Fibroblast of gingiva (primary cell): ENCODE measurements at regions not wholly inside any gene's neighbourhood (a gene's known extent, or its start where the extent isn't known, plus 50 kb on each side); places are given as distances from the start of the nearest gene placed in this dataset.
A peak's percentile ranks its signal among the peaks of the same experiment; 100 is the strongest.

Experiments used
- DNase-seq: peaks from one replicate; pipeline ENCODE4 v3.0.0-alpha.2; 2011; ENCODE audit warnings: low read depth

- no peak for DNase-seq
Measured at GRCh38 chr4:32161392-32161791, 1441.2 kb downstream of the PCDH7 start.

DNA sequence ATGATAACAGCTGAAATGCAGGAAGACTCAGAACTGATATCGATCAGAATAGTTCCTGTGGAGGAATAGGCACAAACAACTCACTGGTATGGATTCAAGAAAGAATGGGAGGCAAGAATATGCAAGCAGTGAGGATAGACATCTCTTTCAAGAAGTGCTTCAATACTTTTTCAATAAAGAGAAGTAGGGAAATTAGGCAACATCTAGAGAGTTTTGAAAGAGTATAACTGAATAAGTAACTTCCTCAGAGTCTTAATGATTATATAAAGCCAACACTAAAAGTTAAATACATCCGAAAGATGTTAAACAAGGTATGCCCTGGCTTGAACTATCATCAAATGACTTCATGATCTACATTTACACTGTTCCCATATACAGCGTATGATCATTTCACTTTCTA is 1443.0 kb downstream of the PCDH7 start:
- DNase-seq: no peak

GRCh38 chr4:32169841-32170240 is 1449.7 kb downstream of the PCDH7 start:
- no peak for DNase-seq

DNA sequence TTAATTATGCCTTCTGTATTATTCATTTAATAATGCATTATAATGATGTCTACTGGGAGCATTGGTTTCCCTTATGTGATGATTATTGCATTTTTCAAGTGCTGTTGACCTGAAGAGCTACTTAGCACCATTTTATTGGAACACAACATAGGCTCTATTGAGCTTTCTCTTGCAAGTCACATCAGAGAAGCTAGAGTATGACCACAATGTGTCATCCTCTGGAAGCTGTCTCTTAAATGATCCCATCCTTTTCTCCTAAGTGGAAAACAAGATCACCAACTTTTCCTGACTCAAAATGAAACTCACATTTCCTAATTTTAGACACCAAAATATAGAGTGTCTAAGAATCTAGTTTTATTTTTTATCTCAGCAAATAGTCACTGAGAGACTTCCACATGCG is 1451.9 kb downstream of the PCDH7 start:
- DNase-seq: no peak

- DNase-seq: no peak
Measured at GRCh38 chr4:32172761-32173160, 1452.6 kb downstream of the PCDH7 start.

DNA sequence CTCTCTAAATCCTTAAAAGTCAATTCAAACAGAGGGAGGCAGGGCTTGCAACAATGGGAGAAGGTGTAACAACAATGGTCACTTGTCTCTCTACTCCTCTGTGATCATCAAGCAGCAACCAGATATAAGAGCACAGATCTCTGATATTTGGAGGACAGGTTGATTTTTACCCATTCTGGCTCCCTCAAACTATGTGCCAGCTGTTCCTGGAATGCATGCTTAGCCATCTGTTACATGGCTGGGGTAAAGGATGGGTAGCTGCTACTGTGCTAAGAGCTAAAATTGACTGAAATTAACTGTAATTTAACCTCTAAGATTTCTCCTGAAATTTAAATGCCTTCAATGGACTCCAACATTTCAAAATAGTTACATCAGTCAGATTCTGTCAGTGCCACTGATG is 1459.9 kb downstream of the PCDH7 start:
- no peak for DNase-seq

DNA sequence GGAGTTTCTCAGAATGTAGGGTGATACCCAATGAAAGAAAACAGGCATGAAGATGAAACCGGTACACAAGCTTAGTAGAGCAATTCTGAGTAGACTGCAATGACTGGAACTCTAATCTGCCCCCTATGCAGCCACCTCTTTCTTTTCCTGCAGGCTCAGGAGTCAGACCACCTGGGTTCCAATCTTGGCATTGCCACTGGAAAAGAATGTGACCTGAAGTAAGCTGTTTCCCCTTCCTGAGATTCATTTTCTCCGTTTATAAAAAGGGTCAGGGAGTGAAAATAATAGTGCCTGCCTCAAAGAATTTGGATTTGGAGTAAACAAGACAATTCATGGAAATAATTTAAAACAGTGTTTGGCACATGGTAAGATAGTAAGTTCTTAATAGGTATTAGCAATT is 1464.0 kb downstream of the PCDH7 start:
- DNase-seq: no peak

- DNase-seq: no peak
Measured at GRCh38 chr4:32189130-32189529, 1469.0 kb downstream of the PCDH7 start.

DNA sequence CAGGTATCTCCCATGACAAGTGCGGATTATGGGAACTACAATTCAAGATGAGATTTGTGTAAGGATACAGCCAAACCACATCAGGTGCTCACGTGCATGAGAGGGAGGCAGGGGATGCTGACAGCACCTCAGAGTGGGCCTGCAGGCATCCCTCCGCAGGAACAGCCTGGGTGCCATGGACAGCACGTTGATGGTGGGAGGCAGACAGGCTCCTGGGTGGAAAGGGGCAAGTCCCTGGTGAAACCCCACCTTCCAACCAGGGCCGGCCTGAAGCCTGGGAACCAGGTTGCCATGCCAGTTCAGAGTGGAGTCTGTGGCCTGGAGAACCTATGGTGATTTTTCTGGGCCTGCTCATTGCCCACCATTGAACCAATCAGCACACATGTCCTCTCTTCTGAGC is 1469.6 kb downstream of the PCDH7 start:
- no peak for DNase-seq

DNA sequence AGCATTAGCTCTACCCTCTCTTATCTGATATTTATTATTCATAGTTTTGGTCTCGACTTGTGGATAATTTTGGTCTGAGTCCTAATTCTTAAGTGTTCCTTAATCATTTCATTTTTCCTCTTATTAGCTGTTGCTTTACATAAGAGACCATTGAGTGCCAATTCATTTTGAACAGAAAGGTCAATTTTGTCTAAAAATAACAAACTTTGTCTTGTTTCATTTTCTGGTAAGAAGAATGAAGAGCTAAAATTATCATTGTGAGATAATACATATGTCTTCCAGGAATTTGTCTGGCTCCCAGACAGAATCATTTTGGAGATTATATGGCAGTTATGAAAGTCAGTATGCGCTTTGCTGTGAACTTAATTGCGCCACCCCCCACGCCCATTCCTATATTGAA is 1471.8 kb downstream of the PCDH7 start:
- DNase-seq: no peak

DNA sequence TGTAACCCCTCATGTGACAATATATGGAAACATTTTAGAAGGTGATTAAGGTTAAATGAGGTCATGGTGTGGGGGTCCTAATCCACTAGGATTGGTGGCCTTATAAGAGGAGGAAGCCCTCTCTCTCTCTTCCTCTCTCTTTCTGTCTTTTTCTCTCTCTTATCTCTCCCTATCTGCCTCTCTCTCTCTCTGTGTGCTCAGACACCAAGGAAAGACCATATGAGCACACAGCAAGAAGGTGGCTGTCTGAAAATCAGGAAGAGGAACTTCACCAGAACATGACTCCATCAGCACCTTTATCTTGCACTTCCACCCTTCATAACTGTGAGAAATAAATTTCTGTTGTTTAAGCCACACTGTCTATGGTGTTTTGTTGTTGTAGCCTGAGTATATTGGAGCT is 1472.2 kb downstream of the PCDH7 start:
- no peak for DNase-seq

DNA sequence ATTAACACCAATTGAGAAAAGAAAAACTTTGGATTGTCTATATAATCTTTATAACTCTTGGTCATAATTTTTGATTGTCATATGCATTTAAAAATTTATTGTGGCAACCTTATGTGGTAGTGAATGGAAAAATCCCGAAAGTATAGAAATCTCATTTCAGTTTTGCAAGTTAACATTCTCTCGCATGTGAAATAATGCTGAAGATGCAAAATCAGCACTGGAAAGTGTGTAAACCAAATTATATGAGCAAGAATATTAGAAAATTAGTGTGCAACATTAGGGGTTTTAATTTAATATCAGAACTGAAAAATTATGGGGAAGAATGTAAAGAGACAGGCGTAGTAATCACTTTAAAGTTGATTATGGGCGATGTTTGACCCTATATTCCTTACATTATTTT is 1472.8 kb downstream of the PCDH7 start:
- DNase-seq: no peak

DNA sequence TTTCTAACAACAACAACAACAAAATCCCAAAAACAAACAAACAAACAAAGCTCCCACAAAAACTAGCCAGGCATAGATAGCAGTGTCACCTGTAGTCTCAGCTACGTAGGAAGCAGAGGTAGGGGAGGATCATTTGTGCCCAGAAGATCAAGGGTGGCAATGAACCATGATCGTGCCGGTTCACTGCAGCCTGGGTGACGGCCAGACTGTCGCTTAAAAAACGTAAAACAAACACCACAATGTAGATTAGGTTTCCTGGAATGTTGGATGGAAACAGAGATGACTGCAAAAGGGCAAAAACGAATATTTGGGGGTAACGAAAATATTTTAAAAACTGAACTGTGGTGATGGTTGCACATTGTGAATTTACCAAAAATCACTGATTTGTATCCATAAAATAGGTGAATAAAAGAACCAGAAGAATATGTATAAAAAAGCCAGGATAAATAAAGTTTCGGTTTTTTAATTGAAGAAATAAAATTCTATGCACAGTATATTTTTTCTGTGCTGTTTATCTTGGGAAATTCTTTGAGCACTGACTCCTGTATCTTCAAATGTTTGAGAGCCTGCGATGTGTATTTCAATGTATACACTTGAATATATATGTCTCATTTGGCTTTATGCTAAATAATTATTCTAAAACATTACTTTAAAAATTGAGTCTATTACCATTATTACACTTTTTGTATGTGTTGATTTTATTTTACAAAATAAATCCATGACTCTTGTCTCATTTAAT is 1477.0 kb downstream of the PCDH7 start:
- no peak for DNase-seq

GRCh38 chr4:32199639-32200038 is 1479.5 kb downstream of the PCDH7 start:
- no peak for DNase-seq

GRCh38 chr4:32203340-32203739 is 1483.2 kb downstream of the PCDH7 start:
- no peak for DNase-seq

DNA sequence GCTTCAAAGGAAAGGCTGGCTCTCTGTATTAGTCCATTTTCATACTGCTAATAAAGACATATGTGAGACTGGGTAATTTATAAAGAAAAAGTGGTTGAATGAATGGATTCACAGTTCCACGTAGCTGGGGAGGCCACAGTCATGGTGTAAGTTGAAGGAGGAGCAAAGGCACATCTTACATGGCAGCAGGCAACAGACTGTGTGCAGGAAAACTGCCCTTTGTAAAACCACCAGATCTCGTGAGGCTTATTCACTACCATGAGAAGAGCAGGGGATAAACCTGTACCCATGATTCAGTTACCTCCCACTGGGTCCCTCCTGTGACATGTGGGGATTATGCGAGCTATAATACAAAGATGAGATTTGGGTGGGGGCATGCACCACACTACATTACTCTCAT is 1486.6 kb downstream of the PCDH7 start:
- no peak for DNase-seq

GRCh38 chr4:32207456-32207855 is 1487.3 kb downstream of the PCDH7 start:
- DNase-seq: no peak

GRCh38 chr4:32215277-32215676 is 1495.1 kb downstream of the PCDH7 start:
- no peak for DNase-seq

GRCh38 chr4:32216502-32216901 is 1496.3 kb downstream of the PCDH7 start:
- DNase-seq: no peak

DNA sequence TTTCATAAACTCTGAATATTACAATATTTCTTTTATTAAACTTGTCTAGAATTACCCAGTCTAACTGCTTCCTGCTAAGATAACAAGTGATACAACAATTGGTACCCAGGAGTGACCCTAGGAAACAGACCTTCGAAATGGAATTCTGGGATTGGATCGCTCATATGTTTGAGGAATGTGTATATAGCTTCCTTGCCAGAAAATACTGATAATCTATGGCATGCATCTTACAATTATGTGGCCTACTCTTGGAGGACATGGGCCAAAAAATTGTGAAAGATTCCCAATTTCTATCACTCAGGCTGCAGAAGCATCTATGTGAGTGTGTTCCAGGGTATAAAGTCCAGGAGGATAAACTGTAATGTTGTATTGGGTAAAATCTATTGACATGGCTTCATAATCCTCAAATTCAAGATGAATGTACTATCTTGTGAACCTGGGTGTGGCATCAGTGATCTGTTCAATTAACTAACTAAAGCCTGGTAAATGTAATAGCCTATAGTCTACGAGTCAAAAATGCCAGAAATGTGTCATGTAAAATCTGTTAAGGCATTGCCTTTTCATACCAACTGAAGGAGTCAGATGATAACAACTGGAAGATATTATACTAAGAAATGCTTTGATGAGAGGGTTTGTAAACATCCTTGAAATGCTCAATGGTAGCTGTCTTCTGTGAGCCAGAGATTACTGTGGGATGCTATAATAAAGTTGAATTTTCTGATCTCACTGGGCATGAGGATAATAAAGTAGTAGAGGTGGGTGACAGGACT is 1499.3 kb downstream of the PCDH7 start:
- DNase-seq: peak; percentile 7

DNA sequence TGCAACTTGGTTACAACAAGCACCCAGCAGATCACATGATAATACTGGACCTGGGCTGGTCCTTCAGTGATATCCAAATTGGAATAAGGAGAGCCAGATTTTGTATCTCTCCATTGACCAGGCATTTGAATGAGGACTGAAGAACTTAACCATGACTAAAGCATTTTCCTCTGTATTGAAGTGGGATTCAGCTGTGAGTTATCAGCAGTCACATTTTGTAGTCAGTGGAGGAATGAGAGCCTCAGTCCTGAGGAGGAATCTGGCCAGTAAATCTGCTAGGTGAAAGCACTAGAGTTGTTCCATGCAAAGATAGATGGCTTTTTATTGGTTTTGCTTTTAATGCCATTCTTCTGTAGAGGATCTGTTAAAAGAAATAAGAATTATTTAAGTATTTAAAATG is 1506.0 kb downstream of the PCDH7 start:
- no peak for DNase-seq

- DNase-seq: no peak
Measured at GRCh38 chr4:32226733-32227132, 1506.6 kb downstream of the PCDH7 start.

GRCh38 chr4:32243926-32244325 is 1523.8 kb downstream of the PCDH7 start:
- no peak for DNase-seq

GRCh38 chr4:32249040-32249439 is 1528.9 kb downstream of the PCDH7 start:
- DNase-seq: no peak
